ENCODE measurements at regions not wholly inside any gene's neighbourhood (a gene's known extent, or its start where the extent isn't known, plus 50 kb on each side); places are given as distances from the start of the nearest gene placed in this dataset.
"Not testable (repeated sequence)": the region's sequence is repeated elsewhere in the genome, so short reads cannot be mapped to it uniquely, and the experiment has no call there.

DNA sequence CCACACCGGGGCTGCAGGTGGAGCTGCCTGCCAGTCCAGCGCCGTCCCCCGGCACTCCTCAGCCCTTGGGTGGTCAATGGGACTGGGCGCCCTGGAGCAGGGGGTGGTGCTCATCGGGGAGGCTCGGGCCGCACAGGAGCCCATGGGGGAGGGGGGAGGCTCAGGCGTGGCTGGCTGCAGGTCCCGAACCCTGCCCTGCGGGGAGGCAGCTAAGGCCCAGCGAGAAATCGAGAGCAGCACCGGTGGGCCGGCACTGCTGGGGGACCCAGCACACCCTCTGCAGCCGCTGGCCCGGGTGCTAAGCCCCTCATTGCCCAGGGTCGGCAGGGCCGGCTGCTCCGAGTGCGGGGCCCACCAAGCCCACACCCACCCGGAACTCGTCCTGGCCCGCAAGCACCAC, 145.9 kb upstream of the NRP1 start:
- DNase-seq (ENCODE audit: low read depth, low spot score): not testable (repeated sequence)

DNA sequence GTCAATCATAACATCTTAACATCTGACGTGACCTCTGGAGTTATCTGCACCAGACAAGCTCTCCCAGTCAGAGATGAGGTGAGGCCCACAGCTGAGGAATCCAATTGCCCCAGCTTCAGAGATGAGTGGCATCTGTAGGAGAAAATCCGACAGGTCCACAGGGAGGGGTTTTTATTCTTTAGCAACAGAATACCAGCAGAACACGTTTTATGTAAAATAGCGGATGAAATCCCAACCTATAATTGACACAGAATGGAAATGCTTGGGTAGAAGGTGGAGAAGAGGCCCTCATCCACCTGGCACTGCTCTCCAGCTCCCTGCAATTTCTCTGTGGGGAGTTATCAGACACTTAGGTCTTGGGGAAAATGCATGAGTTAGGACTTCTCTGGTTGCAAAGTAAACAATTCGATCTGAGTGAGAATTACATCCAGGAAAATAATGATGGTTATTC, 144.2 kb upstream of the NRP1 start:
- DNase-seq (ENCODE audit: low read depth, low spot score): no peak

DNA sequence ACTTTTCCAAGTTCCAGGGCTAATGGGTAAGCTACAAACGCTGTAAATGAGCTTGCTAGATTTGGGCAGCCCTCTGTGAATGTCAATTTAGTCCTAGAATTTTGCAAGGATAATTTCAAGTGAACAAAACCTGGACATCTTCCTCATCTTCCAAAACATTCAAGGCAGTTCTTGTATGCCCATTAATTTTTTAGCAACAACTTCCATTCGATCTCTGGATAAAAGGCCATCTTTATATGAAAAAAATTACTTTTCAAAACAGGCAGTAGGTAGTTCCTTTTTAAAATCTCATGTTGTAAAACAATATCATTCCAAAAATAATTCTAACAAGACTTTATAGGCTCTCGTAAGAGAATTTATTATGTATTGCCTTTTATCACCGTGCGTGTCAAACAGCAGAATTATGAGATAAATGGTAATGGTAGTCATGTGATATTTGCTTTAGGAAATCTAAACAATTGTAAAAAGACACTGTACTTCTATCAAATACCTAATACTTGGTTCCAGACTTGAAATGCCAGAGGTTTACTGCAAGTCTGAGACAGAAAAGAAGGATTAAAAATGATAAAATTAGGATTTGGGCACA, 143.7 kb upstream of the NRP1 start:
- no peak for DNase-seq (ENCODE audit: low read depth, low spot score)

DNA sequence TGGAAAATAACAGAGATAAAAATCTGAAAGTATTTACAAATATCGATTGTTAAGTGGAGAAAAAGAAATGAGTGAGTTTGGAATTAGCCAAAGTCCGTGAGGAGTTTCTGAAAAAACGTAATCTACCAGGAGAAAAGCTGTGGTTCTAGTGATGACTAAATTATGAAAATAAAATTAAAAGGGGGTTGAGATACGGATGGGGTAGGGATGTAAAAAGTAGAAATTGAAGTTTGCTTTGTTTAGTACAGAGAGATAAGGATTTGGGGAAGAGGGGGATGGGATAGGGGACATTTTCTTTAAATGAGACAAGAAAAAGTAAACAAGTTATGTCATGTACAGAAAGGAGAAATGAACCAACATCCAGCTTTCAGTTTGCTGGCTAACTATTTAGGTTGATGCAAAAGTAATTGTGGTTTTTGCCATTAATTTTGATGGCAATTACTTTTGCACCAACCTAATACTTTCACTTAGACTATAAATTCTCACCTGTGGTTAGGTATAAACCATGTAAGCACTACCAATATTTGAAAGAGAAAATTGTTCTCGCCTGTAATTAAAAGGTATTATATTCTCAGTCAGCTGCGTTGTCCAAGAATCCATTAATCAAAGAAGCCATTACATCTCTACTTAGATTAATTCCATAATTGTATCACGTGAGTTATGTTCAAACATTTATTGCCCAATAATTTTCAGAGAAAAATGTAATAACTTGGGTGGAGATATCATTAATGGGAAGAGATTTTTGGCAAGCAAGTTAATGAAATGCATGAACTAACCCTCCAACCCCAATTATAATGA, 143.0 kb upstream of the NRP1 start:
- no peak for DNase-seq (ENCODE audit: low read depth, low spot score)

DNA sequence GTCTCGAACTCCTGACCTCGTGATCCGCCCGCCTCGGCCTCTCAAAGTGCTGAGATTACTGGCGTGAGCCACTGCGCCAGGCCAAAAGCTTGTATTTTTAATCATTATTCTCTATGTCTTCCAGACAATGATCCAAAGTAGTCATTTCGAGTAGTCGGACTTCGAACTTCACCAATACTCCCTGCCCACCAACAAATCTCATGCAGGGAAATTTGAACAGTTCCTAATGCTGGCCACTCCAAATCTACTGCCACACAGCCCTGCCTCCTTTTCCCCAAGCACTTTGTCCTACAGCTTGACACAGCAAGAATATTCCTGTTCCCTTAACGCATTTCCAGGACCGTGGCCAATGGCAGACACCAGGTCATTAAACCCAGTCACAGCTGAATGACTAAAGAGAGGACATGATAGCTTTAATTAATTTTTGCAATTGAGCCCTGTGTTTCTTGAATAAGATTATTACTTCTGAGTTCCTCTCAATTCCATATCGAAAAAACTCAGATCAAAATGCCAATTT, 142.3 kb upstream of the NRP1 start:
- no peak for DNase-seq (ENCODE audit: low read depth, low spot score)

DNA sequence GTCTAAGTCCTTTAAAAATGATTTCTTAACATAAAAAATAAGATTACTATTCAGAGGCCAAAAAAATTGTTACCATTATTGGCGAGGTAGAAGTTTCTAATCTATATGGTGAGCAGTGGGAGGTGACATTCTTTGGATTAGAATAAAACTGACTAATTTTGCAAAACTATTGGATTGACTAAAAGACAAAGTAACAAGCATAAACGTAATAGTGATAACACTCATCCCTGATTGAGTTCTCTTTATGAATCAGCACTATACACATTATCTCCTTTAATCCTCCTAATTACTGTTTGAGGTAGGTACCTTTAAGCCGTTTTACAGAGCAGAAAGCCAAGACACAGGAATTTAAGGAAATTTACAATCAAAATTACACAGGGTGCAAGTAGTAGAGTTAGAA, 139.2 kb upstream of the NRP1 start:
- DNase-seq (ENCODE audit: low read depth, low spot score): no peak

DNA sequence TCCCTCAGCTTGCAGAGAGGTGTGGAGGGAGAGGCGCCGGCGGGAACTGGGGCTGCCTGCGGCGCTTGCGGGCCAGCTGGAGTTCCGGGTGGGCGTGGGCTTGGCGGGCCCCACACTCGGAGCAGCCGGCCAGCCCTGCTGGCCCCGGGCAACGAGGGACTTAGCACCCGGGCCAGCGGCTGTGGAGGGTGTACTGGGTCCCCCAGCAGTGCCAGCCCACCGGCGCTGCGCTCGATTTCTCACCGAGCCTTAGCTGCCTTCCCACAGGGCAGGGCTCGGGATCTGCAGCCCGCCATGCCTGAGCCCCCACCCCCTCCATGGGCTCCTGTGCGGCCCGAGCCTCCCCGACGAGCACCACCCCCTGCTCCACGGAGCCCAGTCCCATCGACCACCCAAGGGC, 133.5 kb upstream of the NRP1 start:
- not testable (repeated sequence) for DNase-seq (ENCODE audit: low read depth, low spot score)

DNA sequence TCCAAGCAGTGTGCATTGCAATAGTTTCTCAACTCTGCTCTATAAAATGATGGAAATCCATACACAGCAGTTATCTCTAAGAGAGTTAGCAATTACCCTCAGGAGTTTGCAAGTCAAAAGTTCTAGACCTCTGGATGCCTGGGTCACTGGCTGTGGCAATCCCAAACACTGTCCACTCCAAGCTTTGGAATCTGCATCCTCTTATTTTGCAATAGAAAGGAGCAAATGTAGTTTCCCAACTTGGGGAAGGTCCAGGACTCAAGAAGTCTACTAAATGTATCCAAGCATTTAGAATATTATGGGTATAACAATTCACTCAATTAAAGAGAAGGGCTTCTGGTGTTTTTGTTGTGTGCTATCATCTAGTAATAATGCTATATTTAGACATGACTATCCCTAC, 131.3 kb upstream of the NRP1 start:
- DNase-seq (ENCODE audit: low read depth, low spot score): no peak

DNA sequence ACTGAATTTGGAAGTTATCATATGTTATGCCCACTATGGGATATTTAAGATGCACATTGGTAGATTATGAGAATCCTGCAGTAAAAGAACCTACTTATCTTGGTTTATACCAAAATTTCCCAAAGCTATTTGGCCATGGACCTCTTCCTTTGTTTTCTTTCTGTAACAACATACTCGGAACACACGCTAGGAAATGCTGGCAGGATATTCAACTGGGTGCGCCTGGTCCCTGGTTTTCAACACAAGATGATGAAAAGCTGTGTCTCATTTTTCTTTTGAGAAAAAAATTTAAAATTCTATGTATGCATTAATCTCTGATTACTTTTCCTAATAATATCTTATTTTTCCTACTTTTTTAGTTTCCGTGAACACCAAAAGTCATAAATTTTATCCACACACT, 128.5 kb upstream of the NRP1 start:
- DNase-seq (ENCODE audit: low read depth, low spot score): no peak

DNA sequence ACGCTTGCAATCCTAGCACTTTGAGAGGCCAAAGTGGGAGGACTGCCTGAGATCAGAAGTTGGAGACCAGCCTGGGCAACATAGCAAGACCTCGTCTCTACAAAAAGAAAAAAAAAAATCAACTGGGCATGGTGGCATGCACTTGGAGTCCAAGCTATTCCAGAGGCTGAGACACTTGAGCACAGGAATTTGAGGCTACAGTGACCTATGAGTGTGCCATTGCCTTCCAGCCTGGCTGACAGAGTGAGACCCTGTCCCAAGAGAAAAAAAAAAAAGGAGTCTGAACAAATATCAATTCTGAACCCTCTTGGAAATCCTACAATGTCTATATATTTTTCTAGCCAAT, 126.8 kb upstream of the NRP1 start:
- no peak for DNase-seq (ENCODE audit: low read depth, low spot score)

DNA sequence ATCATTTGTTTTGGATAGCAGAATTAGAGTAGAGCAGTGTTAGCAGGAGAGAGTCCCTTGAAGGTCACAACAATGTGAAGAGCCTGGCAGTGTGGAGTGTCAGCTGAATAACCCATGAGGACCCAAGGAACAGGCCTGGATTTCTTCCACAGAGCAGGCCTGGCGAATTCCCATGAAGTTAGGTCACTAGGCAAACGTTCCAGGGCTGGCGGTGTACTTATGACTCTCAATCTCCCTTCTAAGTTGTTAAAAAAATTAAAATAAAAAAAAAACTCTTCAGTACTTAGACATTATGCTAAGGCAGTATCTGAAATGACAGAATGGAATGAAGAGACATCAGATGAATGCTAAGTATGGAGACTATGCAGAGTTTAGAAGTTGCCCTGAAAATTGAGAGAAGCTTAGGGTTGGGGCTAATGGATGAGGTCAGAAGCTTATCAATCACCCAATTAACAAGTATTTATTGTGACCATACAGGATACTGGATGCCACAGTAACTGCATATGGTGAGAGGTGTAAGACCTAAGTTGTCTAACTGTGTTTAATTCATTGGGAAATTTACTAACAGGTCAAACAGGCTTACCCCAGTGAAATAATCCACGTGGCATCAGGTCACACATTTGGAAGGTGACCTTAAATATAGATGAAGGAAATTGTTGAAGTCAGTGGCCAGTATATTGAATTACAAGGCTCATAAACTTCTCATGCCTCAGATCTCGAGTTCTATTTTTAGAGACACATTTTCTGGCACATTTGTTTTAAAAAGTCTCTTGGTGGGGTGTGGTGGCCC, 126.2 kb upstream of the NRP1 start:
- no peak for DNase-seq (ENCODE audit: low read depth, low spot score)

DNA sequence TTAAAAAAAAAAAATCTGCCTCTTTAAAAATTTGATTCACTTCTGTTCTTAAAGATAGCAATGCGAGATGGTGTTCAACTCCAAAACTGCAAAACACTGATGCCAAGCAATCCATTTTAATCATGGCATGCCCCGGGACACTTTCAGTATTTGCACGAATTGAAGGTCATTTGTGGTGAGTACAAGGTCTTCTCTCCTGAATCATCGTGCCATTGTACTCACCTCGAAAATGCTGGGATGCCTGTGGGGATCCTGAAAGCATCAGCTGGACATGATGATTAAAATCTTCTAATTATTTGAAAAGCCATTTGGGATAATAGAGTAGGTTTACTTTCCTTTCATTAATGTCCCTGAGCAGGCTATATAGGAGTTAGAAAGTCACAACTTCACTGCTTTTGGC, 125.1 kb upstream of the NRP1 start:
- no peak for DNase-seq (ENCODE audit: low read depth, low spot score)

DNA sequence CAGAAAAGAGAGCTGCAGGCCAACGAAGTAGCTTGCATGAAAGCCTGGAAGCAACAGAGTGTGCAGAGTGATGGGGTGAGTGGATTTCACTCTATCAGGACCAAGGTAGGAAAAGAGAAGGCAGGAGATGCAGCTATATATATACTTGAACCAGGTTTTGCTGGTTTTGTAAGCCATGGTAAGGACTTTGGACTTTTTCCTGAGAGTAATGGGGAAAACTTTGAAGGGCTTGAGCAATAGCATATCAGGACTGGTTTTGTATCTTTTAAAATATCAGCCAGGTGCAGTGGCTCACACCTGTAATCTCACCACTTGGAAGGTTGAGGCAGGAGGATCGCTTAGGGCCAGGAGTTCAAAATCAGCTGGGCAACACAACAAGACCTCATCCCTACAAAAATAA, 120.6 kb upstream of the NRP1 start:
- DNase-seq (ENCODE audit: low read depth, low spot score): no peak

DNA sequence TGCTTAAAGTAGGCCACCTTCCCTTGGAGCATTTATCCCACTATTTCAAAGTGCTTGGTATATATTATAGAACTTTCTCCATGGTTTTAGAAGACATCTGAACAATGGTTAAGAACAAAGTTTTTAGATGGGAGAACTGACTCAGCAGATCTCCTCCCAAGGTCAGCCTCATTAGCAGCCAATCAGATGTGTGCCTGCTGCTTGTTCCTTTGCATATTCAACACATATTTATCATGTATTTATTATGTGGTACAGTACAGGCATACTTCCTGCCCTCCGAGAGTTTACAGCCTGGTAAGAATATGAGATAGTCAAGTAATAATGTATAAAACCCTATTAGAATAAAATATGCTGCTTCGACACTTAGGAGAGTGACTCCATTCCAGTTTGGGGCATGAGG, 120.1 kb upstream of the NRP1 start:
- DNase-seq (ENCODE audit: low read depth, low spot score): no peak

DNA sequence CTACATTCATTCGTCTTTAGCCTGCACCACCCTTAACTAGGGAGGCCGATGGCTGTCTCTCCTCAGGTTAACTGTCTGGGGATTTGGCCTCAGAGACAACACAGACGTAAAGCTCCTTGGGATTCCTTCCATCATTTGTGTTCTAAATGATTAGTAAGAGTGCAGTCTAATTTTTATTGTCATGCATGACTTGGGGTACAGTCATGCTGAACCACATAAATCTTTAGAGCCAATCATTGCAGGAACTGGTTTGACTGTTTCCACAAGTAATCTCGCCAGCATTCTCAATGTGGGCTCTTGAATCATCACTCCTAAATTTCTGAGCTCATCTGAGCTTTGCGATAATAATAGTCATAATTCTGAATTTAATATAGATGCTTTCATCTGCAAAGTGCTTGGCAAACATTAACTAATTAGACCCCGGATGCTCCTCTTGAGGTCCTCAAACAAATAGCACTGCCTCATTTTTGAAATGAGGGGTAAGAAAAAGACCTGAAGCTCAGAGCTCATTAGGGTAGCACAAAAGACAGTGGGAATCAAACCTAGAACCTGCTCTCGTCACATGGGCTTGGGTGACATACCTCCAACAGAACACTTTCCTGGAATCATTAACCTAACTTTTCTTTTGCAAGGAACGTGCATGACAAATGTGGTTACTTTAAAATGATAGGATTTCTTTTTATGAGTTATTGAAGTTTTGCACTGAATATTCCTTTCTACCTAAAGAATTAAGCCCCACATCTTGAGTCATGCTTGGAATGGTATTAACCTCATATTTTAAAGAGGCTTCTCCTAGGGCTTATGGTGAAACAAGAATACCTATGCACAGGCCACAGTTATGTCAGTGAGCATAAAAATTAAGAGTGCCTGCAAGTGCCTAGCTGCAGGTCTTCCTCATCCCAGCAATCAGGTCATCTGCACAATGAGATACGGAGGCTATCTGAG, 118.9 kb upstream of the NRP1 start:
- no peak for DNase-seq (ENCODE audit: low read depth, low spot score)

DNA sequence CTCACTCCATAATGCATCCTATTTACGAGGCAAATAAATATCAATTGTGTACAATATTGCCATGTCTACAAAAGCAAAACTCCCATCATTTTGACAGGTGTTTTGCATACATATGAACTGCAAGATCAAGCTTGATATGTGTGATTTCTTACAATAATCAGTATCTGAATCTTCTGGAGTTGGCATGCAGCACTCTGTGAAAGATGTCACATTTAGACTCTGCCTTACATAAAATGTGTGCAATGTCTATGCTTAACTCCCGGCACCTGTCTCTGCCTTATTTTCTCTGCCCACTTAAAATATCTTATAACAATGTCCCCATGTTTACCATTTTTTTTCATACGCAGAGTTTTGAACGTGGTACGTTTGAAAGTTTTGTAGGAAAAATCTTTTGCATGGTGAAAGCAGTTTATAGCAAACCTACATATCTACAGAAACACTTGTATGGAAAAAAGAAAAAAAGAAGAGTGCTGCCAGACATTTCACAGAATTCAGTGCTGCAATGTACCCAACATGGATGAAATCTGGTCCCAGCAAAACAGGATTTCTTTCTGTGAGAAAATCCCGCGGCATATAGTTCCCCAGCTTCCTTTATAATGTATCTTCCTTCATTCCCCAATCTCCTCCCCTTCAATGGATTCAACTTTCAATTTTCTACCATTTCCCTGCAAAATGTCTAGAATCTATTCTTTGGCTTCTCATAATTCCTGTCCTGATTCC, 114.1 kb upstream of the NRP1 start:
- DNase-seq (ENCODE audit: low read depth, low spot score): no peak

DNA sequence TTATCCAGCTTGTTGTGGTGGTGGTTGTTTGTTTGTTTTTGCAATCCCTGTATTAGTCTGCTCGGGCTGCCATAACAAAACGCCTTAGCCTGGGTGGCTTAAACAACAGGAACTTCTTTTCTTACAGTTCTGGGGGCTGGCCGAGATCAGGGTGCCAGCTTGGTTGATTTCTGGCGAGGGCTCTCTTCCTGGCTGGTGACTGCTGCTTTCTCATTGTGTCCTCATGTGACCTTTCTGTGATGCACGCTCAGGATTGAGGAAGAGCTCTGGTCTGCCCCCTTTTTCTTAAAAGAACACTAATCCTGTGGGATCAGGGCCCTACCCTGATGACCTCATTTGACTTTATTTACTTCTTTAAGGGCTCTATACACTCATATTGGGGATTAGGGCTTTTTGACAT, 107.1 kb upstream of the NRP1 start:
- DNase-seq (ENCODE audit: low read depth, low spot score): no peak

DNA sequence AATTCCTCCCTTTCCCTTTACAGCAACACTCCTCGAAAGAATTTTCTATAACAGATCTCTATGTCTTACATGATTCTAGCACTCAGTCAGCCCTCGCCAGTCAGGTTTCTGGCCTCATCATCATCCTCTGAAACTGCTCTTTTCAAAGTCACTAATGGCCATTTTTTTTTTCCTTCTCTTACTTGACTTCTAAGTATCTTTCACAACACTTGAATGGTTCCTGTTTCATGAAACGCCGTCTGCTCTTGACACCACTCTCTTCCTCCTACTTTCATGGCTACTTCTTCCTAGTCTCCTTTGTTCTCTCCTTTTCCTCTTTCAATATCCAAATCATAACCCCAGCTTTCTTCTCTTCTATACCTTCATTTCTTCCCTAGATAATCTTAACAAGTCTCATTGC, 100.5 kb upstream of the NRP1 start:
- DNase-seq (ENCODE audit: low read depth, low spot score): no peak

DNA sequence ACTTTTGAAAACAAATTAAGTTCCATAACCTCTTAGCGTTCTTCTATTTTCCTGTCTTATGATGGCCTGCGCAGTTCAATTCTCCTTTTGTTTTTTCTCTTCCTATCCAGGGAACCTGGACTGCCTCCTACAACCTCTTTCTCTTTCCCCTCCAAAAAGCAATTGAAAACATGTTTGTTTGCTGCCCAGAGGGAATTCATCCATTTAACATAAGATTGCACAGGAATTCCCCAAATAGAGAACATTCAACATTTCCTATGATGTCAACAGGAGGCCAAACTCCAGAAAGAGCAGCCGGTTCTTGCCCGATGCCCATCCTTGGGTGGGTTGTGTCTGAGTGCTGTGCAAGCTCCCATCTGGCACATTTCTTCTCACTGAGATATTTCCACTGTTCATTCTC, 94.2 kb upstream of the NRP1 start:
- DNase-seq (ENCODE audit: low read depth, low spot score): no peak

DNA sequence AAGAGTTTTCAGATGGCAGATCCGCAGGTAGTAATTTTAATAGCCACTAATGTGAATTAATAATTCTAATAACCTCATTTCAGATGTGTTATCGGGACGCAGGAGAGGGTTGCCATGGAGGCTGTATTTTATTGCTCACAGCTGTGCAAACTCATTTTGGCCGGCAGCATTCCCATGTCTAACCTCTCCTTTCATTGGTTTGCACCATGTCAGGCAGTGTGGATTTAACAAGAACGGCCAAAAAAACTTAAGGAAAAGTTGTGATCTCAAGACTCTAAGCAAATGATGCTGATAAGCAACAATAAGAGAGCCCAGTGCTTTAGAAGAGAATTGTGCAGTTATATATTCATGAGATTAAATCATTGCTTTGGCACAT, 88.7 kb upstream of the NRP1 start:
- DNase-seq (ENCODE audit: low read depth, low spot score): no peak
